NCI-H446 treated with DMSO at 0.1 percent for 48 hours (cell line): ENCODE measurements at regions not wholly inside any gene's neighbourhood (a gene's known extent, or its start where the extent isn't known, plus 50 kb on each side); places are given as distances from the start of the nearest gene placed in this dataset.
A peak's percentile ranks its signal among the peaks of the same experiment; 100 is the strongest.
"Not testable (repeated sequence)": the region's sequence is repeated elsewhere in the genome, so short reads cannot be mapped to it uniquely, and the experiment has no call there.

Experiments used
- DNase-seq: peaks from one replicate; lab custom pipeline; 2025; lab: John Stamatoyannopoulos, UW

- DNase-seq = no peak
Observed at GRCh38 chr3:191966556-191966955, 505.6 kb downstream of the PYDC2 start.

DNA sequence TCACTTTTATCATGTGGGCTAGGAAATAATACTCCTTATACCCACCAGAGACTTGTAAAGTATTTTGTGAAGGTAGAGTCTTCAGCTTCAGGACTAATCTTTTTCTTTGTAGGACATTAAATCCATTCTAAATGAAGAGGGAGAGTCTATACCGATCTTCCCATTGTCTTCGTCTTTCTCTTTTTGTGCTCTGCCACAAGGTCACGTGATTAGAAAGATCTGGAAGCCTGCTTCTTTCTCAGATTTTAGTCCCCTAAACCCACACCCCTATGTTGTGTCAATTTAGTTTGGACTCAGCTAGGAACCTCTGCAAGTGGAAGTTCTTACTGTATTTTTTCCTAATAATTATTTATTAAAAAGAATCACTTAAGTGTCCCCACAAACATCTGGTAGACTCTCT lies 507.3 kb downstream of the PYDC2 start:
- no peak for DNase-seq

DNA sequence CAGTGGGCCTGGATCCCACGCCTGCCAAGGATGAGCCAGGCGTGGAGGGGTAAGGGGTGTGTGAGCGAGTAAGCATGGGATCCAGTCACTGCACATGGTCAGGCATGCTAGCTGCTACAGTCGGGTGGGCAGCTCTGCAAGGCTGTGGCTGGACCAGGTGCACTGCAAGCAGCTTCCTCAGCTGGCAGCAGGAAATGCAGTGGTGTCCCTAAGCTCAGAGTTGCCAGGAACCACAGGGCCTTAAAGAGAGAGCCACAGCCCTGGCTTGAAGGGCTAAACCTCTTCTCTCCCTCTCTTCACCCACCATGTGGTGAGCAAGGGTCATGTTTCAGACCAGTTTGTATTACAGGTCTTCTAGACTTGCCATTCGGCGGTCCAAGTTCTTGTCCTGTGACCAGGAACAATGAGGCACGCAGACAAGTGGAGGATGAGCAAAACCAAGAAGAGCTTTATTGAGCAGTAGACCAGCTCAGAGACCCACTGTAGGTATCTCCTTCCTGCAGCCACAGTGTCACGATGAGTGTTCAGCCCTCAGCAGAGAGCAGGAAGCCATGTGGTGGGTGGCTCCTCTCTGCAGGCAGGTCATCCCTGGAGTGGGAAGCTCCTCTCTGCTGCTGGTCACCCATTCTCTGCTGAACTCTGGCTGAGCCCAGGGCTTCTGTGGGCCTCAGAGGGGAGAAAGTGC lies 511.9 kb downstream of the PYDC2 start:
- no peak for DNase-seq

DNA sequence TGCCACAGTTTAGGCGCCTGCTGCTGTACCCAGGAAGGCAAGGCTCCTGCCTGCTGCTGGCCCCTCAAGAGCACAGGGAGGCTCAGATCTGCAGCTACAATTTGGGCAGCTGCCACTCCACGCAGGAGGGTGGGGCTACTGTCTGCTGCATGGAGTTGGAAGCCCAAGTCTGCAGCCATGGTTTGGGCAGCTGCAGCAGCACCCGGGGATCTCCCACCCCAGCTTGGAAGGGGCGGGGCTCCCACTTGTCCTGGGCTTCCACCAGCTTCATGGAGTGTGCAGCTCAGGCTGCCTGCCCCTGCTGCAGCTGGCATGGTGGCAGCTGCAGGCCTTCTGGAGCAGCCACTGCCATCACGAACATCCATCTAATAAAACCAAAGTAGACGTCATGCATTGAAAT lies 512.9 kb downstream of the PYDC2 start:
- DNase-seq = no peak

GRCh38 chr3:191975936-191976335 lies 515.0 kb downstream of the PYDC2 start:
- no peak for DNase-seq

GRCh38 chr3:191980443-191980842 lies 519.5 kb downstream of the PYDC2 start:
- DNase-seq = no peak

DNA sequence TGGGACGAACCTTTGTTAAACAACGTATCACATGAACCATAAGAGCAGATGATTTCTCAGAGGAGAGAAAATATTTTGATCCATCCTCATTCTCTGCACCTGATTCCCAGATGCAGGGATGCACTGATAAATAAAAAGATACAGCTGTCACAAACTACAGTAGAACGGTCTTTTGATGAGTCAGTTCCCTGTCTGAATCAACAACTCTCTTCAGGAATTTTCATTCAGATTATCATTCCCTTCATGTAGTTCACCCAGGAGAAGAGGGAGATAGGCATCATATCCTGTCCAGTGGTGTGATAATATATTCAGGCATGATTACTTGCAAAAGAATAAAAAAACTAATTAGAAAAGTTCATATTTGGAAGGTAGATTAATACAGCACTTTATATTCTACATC lies 521.5 kb downstream of the PYDC2 start:
- no peak for DNase-seq

DNA sequence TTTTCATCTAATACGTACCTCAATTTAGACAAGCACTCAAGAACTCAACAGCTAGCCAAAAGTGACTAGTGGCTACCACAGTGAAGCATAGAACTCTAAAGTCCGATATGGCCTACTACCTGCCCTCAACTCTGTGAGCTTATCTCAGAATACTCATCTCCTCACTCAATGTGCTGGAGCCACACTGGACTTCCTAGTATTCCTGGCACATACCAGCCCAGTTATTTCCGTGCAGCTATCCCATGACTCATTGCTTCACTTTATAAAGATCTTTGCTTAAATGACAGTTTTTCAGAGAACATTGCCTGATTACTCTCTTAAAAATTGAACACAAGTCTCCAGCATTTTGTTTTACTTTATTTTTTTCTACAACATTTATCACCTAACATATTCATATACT lies 524.7 kb downstream of the PYDC2 start:
- DNase-seq = no peak

- DNase-seq = no peak
Observed at GRCh38 chr3:191987831-191988350, 526.9 kb downstream of the PYDC2 start.

DNA sequence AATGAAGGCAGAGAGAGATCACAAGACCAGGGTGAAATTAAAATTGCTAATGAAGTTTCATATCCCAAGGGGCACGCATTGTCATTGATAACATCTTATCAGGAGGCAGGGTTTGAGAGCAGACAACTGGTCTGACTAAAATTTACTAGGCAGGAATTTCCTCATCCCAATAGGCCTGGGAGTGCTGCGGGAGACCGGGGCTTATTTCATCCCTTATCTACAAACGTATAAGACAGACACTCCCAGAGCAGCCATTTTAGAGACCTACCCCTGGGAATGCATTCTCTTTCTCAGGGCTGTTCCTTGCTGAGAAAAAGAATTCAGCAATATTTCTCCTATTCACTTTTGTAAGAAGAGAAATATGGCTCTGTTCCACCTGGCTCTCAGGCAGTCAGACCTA lies 533.0 kb downstream of the PYDC2 start:
- DNase-seq = not testable (repeated sequence)

GRCh38 chr3:191997093-191997492 lies 536.1 kb downstream of the PYDC2 start:
- no peak for DNase-seq

DNA sequence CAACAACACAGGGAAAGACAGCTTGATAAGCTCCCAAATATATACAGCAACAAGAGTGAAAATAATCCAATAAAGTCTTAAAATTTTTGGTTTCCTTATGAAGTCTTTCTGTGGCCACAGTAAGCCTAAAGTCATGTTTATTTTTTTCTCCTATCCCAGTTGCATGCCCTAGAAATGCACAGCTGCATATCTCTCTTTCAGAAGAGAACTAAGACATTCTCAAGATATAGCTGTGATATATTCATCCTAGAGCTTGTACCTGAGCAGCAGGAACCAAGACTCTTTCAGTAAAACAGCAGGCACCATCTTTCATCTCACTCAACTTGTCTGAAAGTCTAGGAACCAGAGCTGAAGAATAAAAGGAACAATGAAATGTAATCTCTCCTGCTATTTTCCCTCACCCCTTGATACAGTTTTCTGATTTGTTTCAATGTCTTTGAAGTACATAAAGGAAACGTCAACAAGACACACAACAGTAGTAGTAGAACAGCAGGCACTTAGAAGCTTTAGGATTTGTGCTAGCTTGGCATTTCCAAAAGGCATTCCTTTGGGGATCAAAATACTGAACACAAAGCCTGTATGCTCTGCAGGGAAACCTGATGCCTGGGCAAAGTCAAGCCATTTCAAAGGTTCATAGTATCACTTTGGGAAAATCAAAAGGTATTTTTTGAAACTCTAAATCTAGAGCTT lies 536.8 kb downstream of the PYDC2 start:
- DNase-seq = no peak

DNA sequence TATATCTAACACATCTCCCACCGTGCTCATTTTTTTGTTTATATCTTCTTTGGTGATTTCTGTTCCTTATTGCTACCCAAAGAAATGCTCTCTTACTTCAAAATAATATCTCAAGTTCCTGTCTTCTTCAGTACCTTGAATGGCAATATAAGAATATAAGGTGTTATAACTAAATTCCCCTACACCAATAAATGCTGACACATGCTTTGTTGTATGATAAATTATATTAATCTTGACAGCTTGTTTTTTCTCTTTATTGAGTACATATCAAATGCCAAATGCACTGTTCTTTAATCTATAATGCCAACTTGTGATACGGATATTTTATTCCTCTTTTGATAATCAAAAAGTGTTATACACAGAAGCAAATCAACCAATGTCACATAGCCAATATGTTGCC lies 540.3 kb downstream of the PYDC2 start:
- DNase-seq = no peak

DNA sequence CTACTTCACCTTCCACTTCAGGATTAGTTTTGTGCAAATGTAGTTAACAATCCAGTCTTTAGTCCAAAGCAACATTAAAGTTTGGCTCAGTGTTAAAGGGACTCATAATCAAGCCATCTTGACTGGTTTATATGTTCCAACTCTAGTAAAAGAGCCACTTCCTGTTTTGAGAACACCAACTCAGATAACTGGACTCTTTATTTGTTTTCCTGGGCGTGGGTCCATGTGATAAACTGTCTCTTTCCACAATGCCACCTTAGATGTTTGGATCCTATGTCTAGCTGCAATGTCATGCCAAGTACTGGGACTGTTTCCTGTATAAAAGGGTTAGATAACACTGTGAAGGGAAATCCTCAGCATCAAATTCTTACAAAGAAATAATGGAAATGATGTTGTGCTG lies 545.0 kb downstream of the PYDC2 start:
- no peak for DNase-seq

- no peak for DNase-seq
Observed at GRCh38 chr3:192009903-192010302, 548.9 kb downstream of the PYDC2 start.

DNA sequence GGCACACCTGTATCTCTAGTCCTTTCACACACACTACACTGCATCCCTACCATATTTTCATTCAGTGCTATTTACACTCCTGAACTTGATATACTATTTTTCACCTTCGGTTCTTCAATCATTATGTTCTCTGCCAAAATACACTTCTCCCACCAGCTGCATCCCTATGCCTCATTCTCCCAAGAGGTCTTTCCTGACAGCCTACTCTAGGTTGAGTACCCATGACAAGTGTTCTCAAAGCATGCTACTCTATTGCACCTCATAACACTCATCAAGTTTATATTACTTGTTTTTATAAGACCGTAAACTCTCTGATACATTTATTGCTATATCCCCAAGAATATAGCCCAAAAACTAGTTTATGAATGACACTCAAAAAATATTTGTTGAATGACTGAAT lies 549.5 kb downstream of the PYDC2 start:
- no peak for DNase-seq

DNA sequence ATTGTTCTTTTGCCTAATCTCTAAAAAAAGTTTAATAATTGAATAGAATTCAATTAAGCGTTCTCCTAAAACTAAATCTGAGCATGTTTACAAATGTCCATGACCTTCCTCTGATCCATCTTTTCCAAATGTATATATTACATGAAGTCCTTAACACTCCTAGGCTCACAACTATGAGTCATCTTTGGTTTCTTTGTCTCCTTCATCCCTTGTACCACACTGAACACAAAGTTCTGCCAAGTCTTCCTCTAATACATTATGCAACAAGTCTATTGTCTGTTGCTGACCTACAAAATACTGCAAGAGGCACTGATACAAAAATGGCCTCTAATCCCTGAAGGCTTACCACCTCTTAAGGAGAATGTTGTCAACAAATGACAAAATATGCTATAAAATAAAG lies 550.2 kb downstream of the PYDC2 start:
- no peak for DNase-seq

DNA sequence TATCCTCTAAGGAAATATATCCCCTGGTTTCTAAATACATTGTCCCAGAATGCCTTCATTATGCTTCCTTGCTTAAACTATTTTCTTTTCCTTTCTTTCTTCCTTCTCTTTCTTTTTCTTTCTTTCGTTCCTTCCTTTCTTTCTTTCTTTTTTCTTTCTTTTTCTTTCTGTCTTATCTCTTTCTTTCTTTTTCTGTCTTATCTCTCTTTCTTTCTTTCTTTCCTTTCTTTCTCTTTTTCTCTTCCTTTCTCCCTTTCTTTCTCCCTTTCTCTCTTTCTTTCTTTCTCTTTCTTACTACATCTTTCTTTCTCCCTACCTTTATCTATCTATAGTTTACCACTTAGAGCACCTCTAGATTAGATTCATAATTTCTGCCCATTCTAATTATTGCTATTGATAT lies 552.1 kb downstream of the PYDC2 start:
- no peak for DNase-seq

DNA sequence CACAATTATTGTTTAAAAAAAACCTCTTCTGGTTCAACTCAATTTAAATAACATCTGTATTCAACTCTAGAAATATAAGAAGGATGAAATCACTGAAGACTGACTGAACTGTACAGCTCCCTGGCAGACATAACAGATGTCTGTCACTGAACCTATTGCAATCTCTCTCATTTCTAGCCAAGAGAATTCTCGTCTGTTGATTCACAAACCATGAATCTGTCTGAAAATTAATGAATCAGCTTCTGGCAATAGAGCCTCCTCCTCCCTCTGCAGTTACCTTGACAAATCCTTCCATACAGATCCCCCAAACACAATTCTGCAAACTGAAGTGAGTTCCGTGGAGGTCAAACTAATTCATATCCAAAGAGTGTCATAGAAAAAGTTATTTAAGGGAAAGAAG lies 561.4 kb downstream of the PYDC2 start:
- DNase-seq = peak; percentile 65

DNA sequence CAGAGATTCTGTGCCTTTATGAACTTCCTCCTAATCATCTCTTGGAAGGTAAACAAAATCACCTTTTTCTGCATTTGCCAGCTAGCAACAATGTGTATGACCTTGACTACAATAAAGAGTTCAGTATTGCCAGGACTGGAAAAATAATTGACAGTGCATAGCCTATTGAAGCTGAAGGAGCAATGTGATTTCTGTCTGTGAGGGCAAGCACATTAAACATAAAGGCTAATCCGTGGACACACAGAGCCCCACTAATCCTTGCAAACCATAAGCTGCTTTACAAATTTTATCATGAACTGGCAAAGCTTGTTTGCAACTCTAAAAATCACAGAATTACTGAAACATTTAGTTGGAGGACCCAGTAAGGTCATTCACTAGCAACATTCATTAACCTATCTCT lies 563.8 kb downstream of the PYDC2 start:
- no peak for DNase-seq

DNA sequence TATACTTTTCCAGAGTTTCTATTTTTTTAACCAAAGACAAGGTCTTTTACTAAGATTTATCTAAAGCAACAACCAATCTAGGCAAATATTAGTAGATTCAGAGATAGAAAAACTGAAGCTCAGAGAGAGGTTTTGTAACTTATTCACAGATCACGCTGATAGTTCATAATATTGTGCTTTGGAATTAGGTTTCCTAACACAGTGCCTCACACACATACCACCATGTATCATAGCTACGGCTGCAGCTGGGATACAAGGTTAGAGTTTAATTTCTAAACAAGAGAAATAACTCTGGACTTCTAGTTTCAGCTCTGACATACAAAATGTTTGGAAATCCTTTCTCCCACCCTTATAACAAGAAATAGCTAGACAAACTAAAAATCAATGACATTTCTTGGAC lies 565.7 kb downstream of the PYDC2 start:
- no peak for DNase-seq

DNA sequence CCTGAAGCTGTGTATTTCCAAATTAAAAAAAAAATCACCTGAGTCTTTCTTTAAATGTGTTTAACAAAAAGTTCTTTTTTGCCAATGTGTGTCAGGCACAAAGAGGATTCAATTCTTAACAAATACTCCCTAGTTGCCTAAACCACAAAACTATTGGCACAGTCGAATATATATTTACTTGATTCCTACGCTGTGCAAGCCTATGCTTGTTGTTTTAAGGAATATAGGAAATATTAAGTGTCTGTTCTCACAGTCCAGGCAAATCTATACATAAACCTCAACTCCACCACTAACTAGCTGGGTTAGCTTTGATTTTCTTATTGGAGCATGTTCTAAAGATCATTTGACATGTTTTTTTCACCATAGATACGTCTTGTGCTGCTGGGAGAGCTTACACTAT lies 571.0 kb downstream of the PYDC2 start:
- DNase-seq = no peak

DNA sequence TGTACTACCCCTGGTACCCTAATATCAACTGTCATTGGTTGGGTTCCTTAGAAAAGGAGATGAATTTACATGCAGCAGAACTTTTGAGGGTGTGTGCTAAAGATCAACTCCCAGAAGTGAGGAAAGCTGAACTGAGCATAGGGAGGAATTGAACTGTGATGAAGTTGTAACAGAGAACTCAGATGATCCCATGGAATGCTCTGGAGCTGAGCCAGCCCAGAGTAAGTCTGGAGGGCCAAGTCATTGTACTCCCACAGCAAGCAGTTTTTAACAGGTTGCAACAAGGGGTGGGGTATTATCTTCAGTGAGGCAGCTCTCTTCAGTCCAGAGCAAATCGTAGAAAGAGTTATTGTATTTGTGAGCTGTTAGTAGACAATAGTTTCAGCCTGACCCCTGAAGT lies 572.3 kb downstream of the PYDC2 start:
- no peak for DNase-seq

DNA sequence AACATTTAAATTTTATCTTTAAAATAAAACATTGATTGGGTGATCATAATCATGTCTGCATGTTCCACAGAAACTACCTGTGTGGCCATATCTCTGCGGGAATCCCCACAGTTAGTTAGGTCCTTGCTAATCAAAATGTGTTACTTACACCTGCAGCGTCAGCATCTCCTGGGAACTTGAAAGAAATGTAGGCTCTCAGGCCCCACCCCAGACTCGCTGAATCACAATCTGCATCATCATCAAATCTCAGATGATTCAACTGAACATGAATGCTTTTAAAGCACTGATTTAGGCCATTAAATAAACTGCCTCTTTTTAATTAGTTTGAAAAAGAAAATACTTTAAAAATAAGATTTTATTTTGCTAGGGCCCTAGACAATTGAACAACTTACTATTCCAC lies 577.8 kb downstream of the PYDC2 start:
- no peak for DNase-seq
